ENCODE measurements at regions not wholly inside any gene's neighbourhood (a gene's known extent, or its start where the extent isn't known, plus 50 kb on each side); places are given as distances from the start of the nearest gene placed in this dataset.
"Not testable (repeated sequence)": the region's sequence is repeated elsewhere in the genome, so short reads cannot be mapped to it uniquely, and the experiment has no call there.

GRCh38 chr4:38280323-38280706, 320.1 kb downstream of the PTTG2 start:
- no peak for DNase-seq

- no peak for DNase-seq
Observed at GRCh38 chr4:38281371-38282071, 321.3 kb downstream of the PTTG2 start.

- no peak for DNase-seq
Observed at GRCh38 chr4:38283724-38284123, 323.5 kb downstream of the PTTG2 start.

- DNase-seq, result no peak
Observed at GRCh38 chr4:38284294-38285030, 324.3 kb downstream of the PTTG2 start.

- no peak for DNase-seq
Observed at GRCh38 chr4:38287101-38287851, 327.1 kb downstream of the PTTG2 start.

- DNase-seq, result no peak
Observed at GRCh38 chr4:38289553-38289952, 329.4 kb downstream of the PTTG2 start.

- no peak for DNase-seq
Observed at GRCh38 chr4:38290366-38290765, 330.2 kb downstream of the PTTG2 start.

GRCh38 chr4:38290914-38291313, 330.7 kb downstream of the PTTG2 start:
- no peak for DNase-seq

- no peak for DNase-seq
Observed at GRCh38 chr4:38292529-38292928, 332.3 kb downstream of the PTTG2 start.

- DNase-seq, result no peak
Observed at GRCh38 chr4:38294238-38294637, 334.0 kb downstream of the PTTG2 start.

- DNase-seq, result no peak
Observed at GRCh38 chr4:38297061-38297460, 336.9 kb downstream of the PTTG2 start.

- no peak for DNase-seq
Observed at GRCh38 chr4:38298868-38299713, 338.9 kb downstream of the PTTG2 start.

GRCh38 chr4:38302910-38303309, 342.7 kb downstream of the PTTG2 start:
- no peak for DNase-seq

GRCh38 chr4:38304460-38304859, 344.3 kb downstream of the PTTG2 start:
- DNase-seq, result not testable (repeated sequence)

GRCh38 chr4:38306482-38307071, 346.4 kb downstream of the PTTG2 start:
- DNase-seq, result no peak

- DNase-seq, result no peak
Observed at GRCh38 chr4:38308728-38309311, 348.6 kb downstream of the PTTG2 start.

- DNase-seq, result no peak
Observed at GRCh38 chr4:38309471-38309870, 349.3 kb downstream of the PTTG2 start.

- peak; percentile 60 for DNase-seq
Observed at GRCh38 chr4:38310446-38311043, 350.3 kb downstream of the PTTG2 start.

GRCh38 chr4:38311495-38312126, 351.4 kb downstream of the PTTG2 start:
- DNase-seq, result no peak

GRCh38 chr4:38313175-38313574, 350.8 kb upstream of the KLF3 start:
- DNase-seq, result no peak

- DNase-seq, result no peak
Observed at GRCh38 chr4:38313999-38314561, 349.9 kb upstream of the KLF3 start.
